ENCODE measurements at regions not wholly inside any gene's neighbourhood (a gene's known extent, or its start where the extent isn't known, plus 50 kb on each side); places are given as distances from the start of the nearest gene placed in this dataset.

DNA sequence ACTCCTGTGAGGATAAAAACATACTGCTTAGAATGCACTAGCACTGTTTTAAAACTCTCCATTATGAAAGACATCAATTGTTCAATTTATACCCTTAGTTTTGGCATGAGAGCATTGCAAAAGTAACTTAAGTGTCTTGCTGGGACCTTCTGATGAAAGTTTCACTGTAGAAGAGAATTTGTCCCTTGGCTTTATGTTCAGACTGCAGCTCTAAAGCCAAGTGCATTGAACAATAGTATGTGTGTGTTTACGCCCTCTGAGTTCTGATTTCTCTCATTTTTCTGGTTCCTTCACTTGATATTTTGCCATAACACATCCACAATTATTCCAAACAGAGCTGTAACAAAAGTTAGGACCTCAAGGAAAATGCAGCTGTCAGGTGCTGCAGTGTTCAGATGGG, 474.6 kb downstream of the DISC1 start:
- no peak for DNase-seq
- Histone ChIP-seq H3K27me3 (no peaks in the 10 kb centered on the region), H3K9me3 (no peaks in the 10 kb centered on the region), H3K27ac (no peak overlapping the region), H3K36me3 (no peaks in the 10 kb centered on the region), H3K4me1 (no peaks in the 10 kb centered on the region), H3K4me3 (no peak overlapping the region)
- TF ChIP-seq, protein P1, sequence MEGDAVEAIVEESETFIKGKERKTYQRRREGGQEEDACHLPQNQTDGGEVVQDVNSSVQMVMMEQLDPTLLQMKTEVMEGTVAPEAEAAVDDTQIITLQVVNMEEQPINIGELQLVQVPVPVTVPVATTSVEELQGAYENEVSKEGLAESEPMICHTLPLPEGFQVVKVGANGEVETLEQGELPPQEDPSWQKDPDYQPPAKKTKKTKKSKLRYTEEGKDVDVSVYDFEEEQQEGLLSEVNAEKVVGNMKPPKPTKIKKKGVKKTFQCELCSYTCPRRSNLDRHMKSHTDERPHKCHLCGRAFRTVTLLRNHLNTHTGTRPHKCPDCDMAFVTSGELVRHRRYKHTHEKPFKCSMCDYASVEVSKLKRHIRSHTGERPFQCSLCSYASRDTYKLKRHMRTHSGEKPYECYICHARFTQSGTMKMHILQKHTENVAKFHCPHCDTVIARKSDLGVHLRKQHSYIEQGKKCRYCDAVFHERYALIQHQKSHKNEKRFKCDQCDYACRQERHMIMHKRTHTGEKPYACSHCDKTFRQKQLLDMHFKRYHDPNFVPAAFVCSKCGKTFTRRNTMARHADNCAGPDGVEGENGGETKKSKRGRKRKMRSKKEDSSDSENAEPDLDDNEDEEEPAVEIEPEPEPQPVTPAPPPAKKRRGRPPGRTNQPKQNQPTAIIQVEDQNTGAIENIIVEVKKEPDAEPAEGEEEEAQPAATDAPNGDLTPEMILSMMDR (IDR thresholded peaks at IDR 0.05) = no peak
- intact Hi-C loops (cut with DNase I; ENCODE audit: low total_unique reads) = no loop called here

DNA sequence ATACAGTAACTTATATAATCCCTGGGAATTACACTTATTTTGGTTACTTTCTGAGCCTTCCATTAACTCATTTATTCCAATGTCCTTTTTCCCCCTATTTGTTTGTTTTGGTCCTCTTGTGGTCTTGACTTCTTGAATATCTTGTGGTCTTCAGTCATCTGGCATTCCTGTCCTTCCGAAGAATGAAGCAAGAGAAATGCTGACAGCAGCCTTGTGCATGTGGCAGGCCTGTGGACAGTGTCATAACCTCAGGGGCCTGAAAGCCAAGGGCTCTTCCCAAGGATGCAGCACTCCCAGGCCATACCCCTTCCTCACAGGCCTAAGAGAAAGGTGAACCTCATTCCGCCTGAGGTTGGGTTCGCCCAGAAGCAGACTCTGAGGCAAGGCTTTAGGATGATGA, 470.2 kb downstream of the DISC1 start:
- no peaks in the 10 kb centered on the region for H3K36me3 ChIP-seq
- intact Hi-C loops (cut with DNase I; ENCODE audit: low total_unique reads) = no loop called here
- H3K4me3 ChIP-seq = no peak overlapping the region
- no peak for DNase-seq
- no peak overlapping the region for H3K27ac ChIP-seq
- TF ChIP-seq, protein P1 (IDR thresholded peaks at IDR 0.05) = no peak
- no peaks in the 10 kb centered on the region for H3K4me1 ChIP-seq
- no peaks in the 10 kb centered on the region for H3K27me3 ChIP-seq
- no peaks in the 10 kb centered on the region for H3K9me3 ChIP-seq

Measured in tibial artery (tissue), 4 donors.